ENCODE measurements at regions not wholly inside any gene's neighbourhood (a gene's known extent, or its start where the extent isn't known, plus 50 kb on each side); places are given as distances from the start of the nearest gene placed in this dataset.

DNA sequence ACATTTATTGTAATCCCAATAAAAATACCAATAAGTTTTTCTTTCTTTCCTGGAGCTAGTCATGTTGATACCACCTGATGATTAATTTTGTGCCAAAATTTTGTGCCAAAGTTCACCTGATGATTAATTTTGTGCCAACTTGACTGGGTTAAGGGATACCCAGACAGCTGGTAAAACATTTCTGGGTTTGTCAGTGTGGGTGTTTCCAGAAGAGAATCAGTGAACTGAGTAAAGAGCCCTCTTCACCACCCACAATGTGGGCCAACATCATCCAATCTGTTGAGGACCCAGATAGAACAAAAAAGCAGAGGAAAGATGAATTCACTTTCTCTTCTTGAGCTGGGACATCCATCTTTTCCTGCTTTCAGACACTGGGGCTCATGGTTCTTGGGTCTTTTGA is 292.9 kb downstream of the LMO7 start:
- TF ChIP-seq, protein P1, sequence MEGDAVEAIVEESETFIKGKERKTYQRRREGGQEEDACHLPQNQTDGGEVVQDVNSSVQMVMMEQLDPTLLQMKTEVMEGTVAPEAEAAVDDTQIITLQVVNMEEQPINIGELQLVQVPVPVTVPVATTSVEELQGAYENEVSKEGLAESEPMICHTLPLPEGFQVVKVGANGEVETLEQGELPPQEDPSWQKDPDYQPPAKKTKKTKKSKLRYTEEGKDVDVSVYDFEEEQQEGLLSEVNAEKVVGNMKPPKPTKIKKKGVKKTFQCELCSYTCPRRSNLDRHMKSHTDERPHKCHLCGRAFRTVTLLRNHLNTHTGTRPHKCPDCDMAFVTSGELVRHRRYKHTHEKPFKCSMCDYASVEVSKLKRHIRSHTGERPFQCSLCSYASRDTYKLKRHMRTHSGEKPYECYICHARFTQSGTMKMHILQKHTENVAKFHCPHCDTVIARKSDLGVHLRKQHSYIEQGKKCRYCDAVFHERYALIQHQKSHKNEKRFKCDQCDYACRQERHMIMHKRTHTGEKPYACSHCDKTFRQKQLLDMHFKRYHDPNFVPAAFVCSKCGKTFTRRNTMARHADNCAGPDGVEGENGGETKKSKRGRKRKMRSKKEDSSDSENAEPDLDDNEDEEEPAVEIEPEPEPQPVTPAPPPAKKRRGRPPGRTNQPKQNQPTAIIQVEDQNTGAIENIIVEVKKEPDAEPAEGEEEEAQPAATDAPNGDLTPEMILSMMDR (IDR thresholded peaks at IDR 0.05) = no peak
- TF ChIP-seq POLR2AphosphoS5 (IDR thresholded peaks at IDR 0.05; ENCODE audit: low read depth, low read length) = no peak
- TF ChIP-seq, protein P2, sequence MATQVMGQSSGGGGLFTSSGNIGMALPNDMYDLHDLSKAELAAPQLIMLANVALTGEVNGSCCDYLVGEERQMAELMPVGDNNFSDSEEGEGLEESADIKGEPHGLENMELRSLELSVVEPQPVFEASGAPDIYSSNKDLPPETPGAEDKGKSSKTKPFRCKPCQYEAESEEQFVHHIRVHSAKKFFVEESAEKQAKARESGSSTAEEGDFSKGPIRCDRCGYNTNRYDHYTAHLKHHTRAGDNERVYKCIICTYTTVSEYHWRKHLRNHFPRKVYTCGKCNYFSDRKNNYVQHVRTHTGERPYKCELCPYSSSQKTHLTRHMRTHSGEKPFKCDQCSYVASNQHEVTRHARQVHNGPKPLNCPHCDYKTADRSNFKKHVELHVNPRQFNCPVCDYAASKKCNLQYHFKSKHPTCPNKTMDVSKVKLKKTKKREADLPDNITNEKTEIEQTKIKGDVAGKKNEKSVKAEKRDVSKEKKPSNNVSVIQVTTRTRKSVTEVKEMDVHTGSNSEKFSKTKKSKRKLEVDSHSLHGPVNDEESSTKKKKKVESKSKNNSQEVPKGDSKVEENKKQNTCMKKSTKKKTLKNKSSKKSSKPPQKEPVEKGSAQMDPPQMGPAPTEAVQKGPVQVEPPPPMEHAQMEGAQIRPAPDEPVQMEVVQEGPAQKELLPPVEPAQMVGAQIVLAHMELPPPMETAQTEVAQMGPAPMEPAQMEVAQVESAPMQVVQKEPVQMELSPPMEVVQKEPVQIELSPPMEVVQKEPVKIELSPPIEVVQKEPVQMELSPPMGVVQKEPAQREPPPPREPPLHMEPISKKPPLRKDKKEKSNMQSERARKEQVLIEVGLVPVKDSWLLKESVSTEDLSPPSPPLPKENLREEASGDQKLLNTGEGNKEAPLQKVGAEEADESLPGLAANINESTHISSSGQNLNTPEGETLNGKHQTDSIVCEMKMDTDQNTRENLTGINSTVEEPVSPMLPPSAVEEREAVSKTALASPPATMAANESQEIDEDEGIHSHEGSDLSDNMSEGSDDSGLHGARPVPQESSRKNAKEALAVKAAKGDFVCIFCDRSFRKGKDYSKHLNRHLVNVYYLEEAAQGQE (IDR thresholded peaks at IDR 0.05; ENCODE audit: insufficient read depth in 1 of 2, low read depth in 2 of 2, low read length in 1 of 2) = no peak

Measured in Panc1 (cell line).